ENCODE measurements at regions not wholly inside any gene's neighbourhood (a gene's known extent, or its start where the extent isn't known, plus 50 kb on each side); places are given as distances from the start of the nearest gene placed in this dataset.
"Not testable (repeated sequence)": the region's sequence is repeated elsewhere in the genome, so short reads cannot be mapped to it uniquely, and the experiment has no call there.

DNA sequence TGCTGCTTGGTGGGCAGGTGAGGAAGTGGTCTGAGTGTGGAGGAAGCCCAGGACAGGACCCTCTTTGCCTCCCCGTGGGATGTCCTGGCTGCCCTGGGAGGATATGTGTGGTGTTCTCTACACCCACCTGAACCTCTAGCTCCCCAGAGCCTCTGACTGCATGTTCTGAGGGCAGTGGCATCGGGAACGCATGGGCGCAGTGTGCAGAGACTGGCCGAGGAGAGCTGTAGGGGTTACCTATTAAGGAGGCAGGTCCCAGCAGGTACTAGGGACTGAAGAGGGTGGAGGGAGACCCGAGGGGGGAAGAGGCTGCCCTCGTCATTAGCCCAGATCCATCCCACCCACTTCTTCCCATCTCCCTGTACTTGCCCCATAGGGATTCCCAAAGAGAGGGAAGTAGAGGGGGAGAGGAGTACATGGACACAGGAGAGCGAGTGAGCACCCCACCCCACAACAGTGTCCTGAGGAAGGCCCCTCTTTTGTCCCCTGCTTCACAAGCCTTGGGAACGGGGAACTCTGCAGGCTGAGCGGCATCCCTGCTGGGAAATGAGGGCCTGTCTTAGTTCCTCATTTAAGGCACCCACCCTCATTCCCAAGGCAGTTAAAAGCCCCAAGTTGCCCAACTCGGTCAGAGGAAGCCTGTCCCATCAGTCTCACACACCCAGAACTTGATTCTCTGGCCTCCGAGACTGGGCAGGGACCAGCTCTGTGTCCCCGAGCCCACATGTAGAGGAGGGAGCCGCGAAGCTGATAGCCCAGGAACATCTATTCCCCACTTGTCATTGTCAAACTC lies 208.5 kb upstream of the PLGLB2 start:
- H3F3A ChIP-seq (ENCODE audit: low read length, unreplicated experiment); CTCF ChIA-PET; DNase-seq; H3K9ac ChIP-seq (ENCODE audit: low read length); H3K9me3 ChIP-seq (ENCODE audit: low read length); H3K27ac ChIP-seq (ENCODE audit: low read length); H3K9me2 ChIP-seq (replicated peaks; ENCODE audit: low read length); H3K36me3 ChIP-seq (ENCODE audit: low read depth, low read length); H3K79me2 ChIP-seq (ENCODE audit: low read length); intact Hi-C loops (cut with micrococcal nuclease); H3K4me2 ChIP-seq (ENCODE audit: low read length); H3K4me1 ChIP-seq (ENCODE audit: insufficient read depth, low read length); H4K20me1 ChIP-seq (ENCODE audit: low read length); POLR2A ChIA-PET (ENCODE audit: unreplicated experiment); H3K4me3 ChIP-seq (ENCODE audit: low read length); H2AFZ ChIP-seq (ENCODE audit: low read length); ATAC-seq; BruUV-seq (replicated peaks); H3K27me3 ChIP-seq (ENCODE audit: low read length): not testable (repeated sequence)

DNA sequence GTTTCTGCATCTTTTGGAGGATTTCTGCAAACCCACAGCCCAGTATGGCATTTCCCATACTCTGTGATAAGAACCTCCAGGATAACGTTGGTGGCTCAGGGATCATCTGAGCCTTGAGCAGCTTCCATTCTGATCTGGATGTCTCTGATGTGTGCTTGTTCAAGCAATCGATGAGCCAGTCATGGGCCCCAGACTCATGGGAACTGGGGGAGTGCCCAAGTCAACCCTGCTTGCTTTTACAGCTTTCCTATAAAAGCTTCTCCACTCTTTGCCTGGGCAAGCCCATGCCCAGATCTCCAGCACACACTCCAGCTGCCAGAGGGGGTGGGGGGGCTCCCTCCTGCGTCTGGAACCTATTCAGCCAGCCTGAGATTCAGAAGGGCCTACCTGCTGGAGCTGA lies 207.6 kb upstream of the PLGLB2 start:
- H3K9me2 ChIP-seq (replicated peaks; ENCODE audit: low read length); H3K9me3 ChIP-seq (ENCODE audit: low read length); H3K79me2 ChIP-seq (ENCODE audit: low read length); H3K27ac ChIP-seq (ENCODE audit: low read length); H4K20me1 ChIP-seq (ENCODE audit: low read length); BruUV-seq (replicated peaks); DNase-seq; CTCF ChIA-PET; H2AFZ ChIP-seq (ENCODE audit: low read length); H3K4me3 ChIP-seq (ENCODE audit: low read length); ATAC-seq; H3K9ac ChIP-seq (ENCODE audit: low read length); intact Hi-C loops (cut with micrococcal nuclease); H3K27me3 ChIP-seq (ENCODE audit: low read length); POLR2A ChIA-PET (ENCODE audit: unreplicated experiment); H3K4me1 ChIP-seq (ENCODE audit: insufficient read depth, low read length); H3K36me3 ChIP-seq (ENCODE audit: low read depth, low read length); H3F3A ChIP-seq (ENCODE audit: low read length, unreplicated experiment); H3K4me2 ChIP-seq (ENCODE audit: low read length): not testable (repeated sequence)

DNA sequence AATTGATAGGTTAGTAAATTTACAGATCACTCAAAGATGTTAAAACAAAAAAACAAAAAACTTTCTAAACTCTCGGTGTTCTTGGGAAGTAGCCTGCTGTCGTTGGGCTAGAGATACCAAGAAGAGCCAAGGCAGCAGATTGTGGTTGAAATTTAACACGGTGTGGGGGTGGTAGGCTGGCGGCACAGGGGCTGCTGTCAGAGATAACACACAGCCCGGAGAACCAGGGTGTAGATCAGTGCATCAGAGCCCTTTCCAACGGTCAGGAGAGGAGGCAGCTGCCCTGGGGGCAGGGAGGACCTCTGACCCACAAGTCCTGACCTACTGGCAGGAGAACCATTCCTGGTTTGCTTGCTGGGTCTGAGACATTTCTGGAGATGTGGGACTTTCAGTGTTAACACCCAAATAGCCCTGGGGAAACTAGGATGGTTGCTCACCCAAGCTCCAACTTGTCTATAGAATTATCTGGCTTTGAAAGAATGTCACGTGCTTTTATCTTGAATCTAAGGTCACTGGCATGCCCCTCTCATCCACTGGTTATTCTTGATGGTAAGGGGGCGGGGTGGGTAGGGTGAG lies 205.2 kb upstream of the PLGLB2 start:
- CTCF ChIA-PET; H3F3A ChIP-seq (ENCODE audit: low read length, unreplicated experiment); H3K36me3 ChIP-seq (ENCODE audit: low read depth, low read length); intact Hi-C loops (cut with micrococcal nuclease); H3K79me2 ChIP-seq (ENCODE audit: low read length); BruUV-seq (replicated peaks); H3K4me3 ChIP-seq (ENCODE audit: low read length); H3K4me2 ChIP-seq (ENCODE audit: low read length); H3K27ac ChIP-seq (ENCODE audit: low read length); H3K9me3 ChIP-seq (ENCODE audit: low read length); ATAC-seq; H3K9ac ChIP-seq (ENCODE audit: low read length); H3K9me2 ChIP-seq (replicated peaks; ENCODE audit: low read length); DNase-seq; H4K20me1 ChIP-seq (ENCODE audit: low read length); H2AFZ ChIP-seq (ENCODE audit: low read length); H3K4me1 ChIP-seq (ENCODE audit: insufficient read depth, low read length); H3K27me3 ChIP-seq (ENCODE audit: low read length); POLR2A ChIA-PET (ENCODE audit: unreplicated experiment): not testable (repeated sequence)

DNA sequence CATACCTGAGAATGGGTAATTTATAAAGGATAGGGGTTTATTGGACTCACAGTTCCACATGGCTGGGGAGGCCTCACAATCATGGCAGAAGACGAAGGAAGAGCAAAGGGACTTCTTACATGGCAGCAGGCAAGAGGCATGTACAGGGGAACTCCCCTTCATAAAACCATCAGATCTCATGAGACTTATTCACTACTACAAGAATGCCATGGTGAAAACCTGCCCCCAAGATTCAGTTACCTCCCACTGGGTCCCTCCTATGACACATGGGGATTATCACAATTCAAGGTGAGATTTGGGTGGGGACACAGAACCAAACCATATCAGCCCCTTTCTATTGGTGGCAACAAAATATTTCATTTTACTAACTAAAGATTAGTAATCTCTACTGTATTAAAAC lies 204.1 kb upstream of the PLGLB2 start:
- H2AFZ ChIP-seq (ENCODE audit: low read length); CTCF ChIA-PET; H3K4me3 ChIP-seq (ENCODE audit: low read length); H3K27me3 ChIP-seq (ENCODE audit: low read length); H3K36me3 ChIP-seq (ENCODE audit: low read depth, low read length); BruUV-seq (replicated peaks); H3F3A ChIP-seq (ENCODE audit: low read length, unreplicated experiment); H3K79me2 ChIP-seq (ENCODE audit: low read length); H3K9ac ChIP-seq (ENCODE audit: low read length); ATAC-seq; H3K27ac ChIP-seq (ENCODE audit: low read length); H3K9me3 ChIP-seq (ENCODE audit: low read length); intact Hi-C loops (cut with micrococcal nuclease); H3K4me2 ChIP-seq (ENCODE audit: low read length); H3K9me2 ChIP-seq (replicated peaks; ENCODE audit: low read length); DNase-seq; POLR2A ChIA-PET (ENCODE audit: unreplicated experiment); H4K20me1 ChIP-seq (ENCODE audit: low read length); H3K4me1 ChIP-seq (ENCODE audit: insufficient read depth, low read length): not testable (repeated sequence)

DNA sequence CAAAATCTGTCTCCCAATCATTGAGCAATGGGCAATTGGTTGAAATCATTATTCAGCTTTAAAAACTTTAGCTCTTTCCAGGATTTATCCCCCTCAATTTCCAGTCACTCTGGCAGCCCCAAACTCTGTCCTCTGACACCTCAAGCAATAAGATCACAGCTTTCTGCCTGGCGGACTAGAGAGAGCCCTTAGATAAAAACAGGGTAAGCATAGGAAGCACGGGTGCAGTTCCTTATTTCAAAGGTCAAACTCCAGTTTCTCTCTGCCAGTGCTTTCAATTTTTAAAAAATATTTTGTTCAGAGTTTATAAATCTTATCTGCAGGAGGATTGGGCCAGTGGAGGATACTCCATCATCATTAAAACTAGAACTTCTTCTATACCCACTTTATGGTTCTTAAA lies 200.8 kb upstream of the PLGLB2 start:
- H3K4me2 ChIP-seq (ENCODE audit: low read length); H3K4me3 ChIP-seq (ENCODE audit: low read length); POLR2A ChIA-PET (ENCODE audit: unreplicated experiment); H3K9me2 ChIP-seq (replicated peaks; ENCODE audit: low read length); H3K27me3 ChIP-seq (ENCODE audit: low read length); ATAC-seq; H3K36me3 ChIP-seq (ENCODE audit: low read depth, low read length); H4K20me1 ChIP-seq (ENCODE audit: low read length); H3K79me2 ChIP-seq (ENCODE audit: low read length); BruUV-seq (replicated peaks); H3K4me1 ChIP-seq (ENCODE audit: insufficient read depth, low read length); intact Hi-C loops (cut with micrococcal nuclease); CTCF ChIA-PET; DNase-seq; H3F3A ChIP-seq (ENCODE audit: low read length, unreplicated experiment); H3K27ac ChIP-seq (ENCODE audit: low read length); H2AFZ ChIP-seq (ENCODE audit: low read length); H3K9me3 ChIP-seq (ENCODE audit: low read length); H3K9ac ChIP-seq (ENCODE audit: low read length): not testable (repeated sequence)

DNA sequence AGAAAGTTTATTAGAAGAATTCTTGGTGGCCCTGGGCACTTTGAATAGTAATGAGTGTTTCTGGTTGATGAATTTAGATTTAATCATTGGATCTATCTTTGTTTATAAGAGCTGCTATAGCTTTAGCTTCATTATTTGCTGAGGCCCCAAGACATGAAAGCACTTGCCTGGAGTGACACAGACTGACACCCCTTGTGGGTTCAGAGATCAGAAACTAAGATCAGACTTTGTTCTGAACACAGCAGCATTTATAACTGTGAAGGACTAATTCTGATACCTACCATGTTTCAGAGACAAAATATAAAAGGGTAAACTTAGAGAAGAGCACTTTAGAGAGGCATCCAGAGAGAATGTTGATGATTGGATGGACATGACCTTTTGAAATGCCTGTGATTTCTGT lies 199.9 kb upstream of the PLGLB2 start:
- intact Hi-C loops (cut with micrococcal nuclease); CTCF ChIA-PET; H3K27me3 ChIP-seq (ENCODE audit: low read length); H3K4me1 ChIP-seq (ENCODE audit: insufficient read depth, low read length); H4K20me1 ChIP-seq (ENCODE audit: low read length); H3K9me2 ChIP-seq (replicated peaks; ENCODE audit: low read length); H3K4me2 ChIP-seq (ENCODE audit: low read length); ATAC-seq; DNase-seq; POLR2A ChIA-PET (ENCODE audit: unreplicated experiment); H3F3A ChIP-seq (ENCODE audit: low read length, unreplicated experiment); H3K4me3 ChIP-seq (ENCODE audit: low read length); H3K9me3 ChIP-seq (ENCODE audit: low read length); BruUV-seq (replicated peaks); H3K36me3 ChIP-seq (ENCODE audit: low read depth, low read length); H3K27ac ChIP-seq (ENCODE audit: low read length); H3K9ac ChIP-seq (ENCODE audit: low read length); H2AFZ ChIP-seq (ENCODE audit: low read length); H3K79me2 ChIP-seq (ENCODE audit: low read length): not testable (repeated sequence)

Measured in PC-3 (cell line).